ENCODE measurements at regions not wholly inside any gene's neighbourhood (a gene's known extent, or its start where the extent isn't known, plus 50 kb on each side); places are given as distances from the start of the nearest gene placed in this dataset.
A peak's percentile ranks its signal among the peaks of the same experiment; 100 is the strongest.

DNA sequence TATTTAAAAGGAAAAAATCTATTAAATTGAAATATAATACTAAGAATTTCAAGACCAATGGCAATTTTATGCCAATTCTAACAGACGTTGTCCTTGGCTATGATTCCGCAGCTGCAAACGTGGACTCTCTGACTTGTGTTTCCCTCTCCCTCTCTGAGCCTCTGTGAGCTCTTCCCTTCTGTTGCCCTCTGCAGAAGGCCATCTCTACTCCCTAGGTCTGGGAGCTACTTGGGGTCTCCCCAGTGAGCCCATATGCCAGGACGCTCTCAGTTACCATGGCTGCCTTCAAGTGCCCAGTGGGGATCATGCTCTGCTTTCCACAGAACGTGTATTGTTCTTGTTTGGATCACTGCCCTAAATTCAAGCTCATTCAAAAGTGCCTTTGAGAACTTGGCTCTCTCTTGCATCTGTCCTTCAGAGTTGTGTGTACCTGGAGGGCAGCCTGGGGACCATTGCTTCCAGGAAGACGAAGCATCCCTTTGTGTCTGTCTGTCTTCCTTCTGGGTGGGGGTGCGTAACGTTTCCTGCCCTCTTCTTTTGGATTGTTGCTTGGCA lies 97.5 kb upstream of the TSPAN2 start:
- Histone ChIP-seq H4K8ac (ENCODE audit: low read length) (no peak overlapping the region), H3K27me3 (ENCODE audit: control insufficient read depth in 1 of 2, insufficient read depth in 1 of 2, low read length in 2 of 2) (no peaks in the 10 kb centered on the region), H3K79me1 (replicated peaks; ENCODE audit: low read length, poor library complexity, severe bottlenecking) (no peaks in the 10 kb centered on the region), H3K4ac (ENCODE audit: low read depth in 1 of 2, low read length in 2 of 2) (no peak overlapping the region), H3K4me3 (ENCODE audit: insufficient read depth in 1 of 2, low read depth in 1 of 2, low read length in 2 of 2) (no peak overlapping the region), H2BK5ac (ENCODE audit: low read depth, low read length, poor library complexity, severe bottlenecking) (no peak overlapping the region), H3K23ac (ENCODE audit: low read length in 2 of 2) (no peak overlapping the region), H3K9me3 (ENCODE audit: control insufficient read depth, low read length) (no peaks in the 10 kb centered on the region), H2BK12ac (ENCODE audit: low read length in 2 of 2) (no peak overlapping the region), H3K4me1 (ENCODE audit: control insufficient read depth, insufficient read depth, low read depth, low read length) (peaks cover 10% of the 10 kb centered on the region), H2BK15ac (ENCODE audit: low read depth, poor library complexity, severe bottlenecking) (no peak overlapping the region), H3K4me2 (ENCODE audit: low read length, poor library complexity, severe bottlenecking) (no peak overlapping the region), H3K27ac (ENCODE audit: low read length, poor library complexity, severe bottlenecking) (no peak overlapping the region), H3K9ac (ENCODE audit: low read length) (no peak overlapping the region), H2BK120ac (ENCODE audit: low read depth, low read length) (no peak overlapping the region), H3K14ac (ENCODE audit: low read length in 2 of 2) (no peak overlapping the region), H4K91ac (ENCODE audit: low read length) (no peak overlapping the region), H3K36me3 (ENCODE audit: control insufficient read depth in 1 of 2, insufficient read depth in 2 of 2, low read depth in 1 of 2, low read length in 2 of 2) (no peaks in the 10 kb centered on the region), H3K18ac (ENCODE audit: low read depth in 1 of 2, low read length in 2 of 2) (no peak overlapping the region), H2AFZ (ENCODE audit: low read depth, low read length) (no peak overlapping the region), H2AK5ac (ENCODE audit: low read length, severe bottlenecking) (no peak overlapping the region)
- DNase-seq = no peak
- 93% methylated on average over 8 of the region's 8 CpGs for WGBS

DNA sequence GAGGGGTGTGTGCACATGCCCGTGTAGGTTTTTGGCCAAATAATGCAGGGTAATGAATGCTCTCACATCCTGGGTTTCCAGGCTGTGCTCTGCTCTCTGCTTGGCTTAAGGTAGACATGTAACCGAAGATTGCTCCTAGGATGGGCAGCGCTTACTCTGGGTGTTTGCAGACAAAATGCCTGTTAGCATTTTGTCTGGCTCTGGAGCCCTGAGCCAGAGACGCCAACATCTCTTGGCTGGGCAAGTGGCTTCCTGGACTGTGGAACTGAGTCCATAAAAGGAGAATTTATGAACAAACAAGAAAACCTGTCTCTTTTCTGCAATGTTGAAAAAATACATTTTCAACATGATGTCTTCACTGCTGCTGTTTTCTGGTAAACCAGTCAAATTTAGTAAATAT lies 96.0 kb upstream of the TSPAN2 start:
- H3K36me3 ChIP-seq (ENCODE audit: control insufficient read depth in 1 of 2, insufficient read depth in 2 of 2, low read depth in 1 of 2, low read length in 2 of 2) = no peaks in the 10 kb centered on the region
- H3K79me1 ChIP-seq (replicated peaks; ENCODE audit: low read length, poor library complexity, severe bottlenecking) = no peaks in the 10 kb centered on the region
- H2AFZ ChIP-seq (ENCODE audit: low read depth, low read length) = no peak overlapping the region
- H3K4me2 ChIP-seq (ENCODE audit: low read length, poor library complexity, severe bottlenecking) = no peak overlapping the region
- H2BK5ac ChIP-seq (ENCODE audit: low read depth, low read length, poor library complexity, severe bottlenecking) = no peak overlapping the region
- no peak overlapping the region for H2BK15ac ChIP-seq (ENCODE audit: low read depth, poor library complexity, severe bottlenecking)
- no peak overlapping the region for H2BK120ac ChIP-seq (ENCODE audit: low read depth, low read length)
- H3K27me3 ChIP-seq (ENCODE audit: control insufficient read depth in 1 of 2, insufficient read depth in 1 of 2, low read length in 2 of 2) = no peaks in the 10 kb centered on the region
- no peak overlapping the region for H2AK5ac ChIP-seq (ENCODE audit: low read length, severe bottlenecking)
- H3K23ac ChIP-seq (ENCODE audit: low read length in 2 of 2) = no peak overlapping the region
- H4K8ac ChIP-seq (ENCODE audit: low read length) = no peak overlapping the region
- H2BK12ac ChIP-seq (ENCODE audit: low read length in 2 of 2) = no peak overlapping the region
- no peak overlapping the region for H3K18ac ChIP-seq (ENCODE audit: low read depth in 1 of 2, low read length in 2 of 2)
- DNase-seq = no peak
- H3K4me1 ChIP-seq (ENCODE audit: control insufficient read depth, insufficient read depth, low read depth, low read length) = peaks cover 8% of the 10 kb centered on the region
- H3K27ac ChIP-seq (ENCODE audit: low read length, poor library complexity, severe bottlenecking) = no peak overlapping the region
- WGBS = 100% methylated on average over 4 of the region's 4 CpGs
- no peak overlapping the region for H4K91ac ChIP-seq (ENCODE audit: low read length)
- H3K4me3 ChIP-seq (ENCODE audit: insufficient read depth in 1 of 2, low read depth in 1 of 2, low read length in 2 of 2) = no peak overlapping the region
- H3K9me3 ChIP-seq (ENCODE audit: control insufficient read depth, low read length) = no peaks in the 10 kb centered on the region
- H3K14ac ChIP-seq (ENCODE audit: low read length in 2 of 2) = no peak overlapping the region
- no peak overlapping the region for H3K4ac ChIP-seq (ENCODE audit: low read depth in 1 of 2, low read length in 2 of 2)
- H3K9ac ChIP-seq (ENCODE audit: low read length) = peak overlapping the region; percentile 61

DNA sequence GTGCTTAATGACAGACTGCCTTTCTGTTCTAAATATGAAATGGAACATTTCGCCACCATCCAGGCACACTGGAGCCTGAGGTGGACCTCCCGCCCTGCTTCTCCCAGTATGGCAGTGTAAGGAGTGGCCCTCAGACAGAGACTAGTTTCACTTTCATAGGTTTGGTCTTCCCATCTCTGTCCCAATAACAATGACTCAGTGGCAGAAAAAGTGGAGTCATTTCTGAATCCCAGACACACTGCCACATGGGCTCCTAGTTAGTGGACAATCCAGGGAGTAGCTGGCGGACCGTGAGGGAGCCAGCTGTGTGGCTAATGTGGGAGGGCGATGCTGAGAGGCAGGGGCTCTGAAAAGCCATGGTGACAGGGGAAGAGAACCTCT lies 95.6 kb upstream of the TSPAN2 start:
- H3K18ac ChIP-seq (ENCODE audit: low read depth in 1 of 2, low read length in 2 of 2) = no peak overlapping the region
- no peak overlapping the region for H2AFZ ChIP-seq (ENCODE audit: low read depth, low read length)
- no peak overlapping the region for H2BK5ac ChIP-seq (ENCODE audit: low read depth, low read length, poor library complexity, severe bottlenecking)
- H3K4me2 ChIP-seq (ENCODE audit: low read length, poor library complexity, severe bottlenecking) = no peak overlapping the region
- H2BK12ac ChIP-seq (ENCODE audit: low read length in 2 of 2) = no peak overlapping the region
- peak; percentile 85 for DNase-seq
- no peak overlapping the region for H3K14ac ChIP-seq (ENCODE audit: low read length in 2 of 2)
- H2BK15ac ChIP-seq (ENCODE audit: low read depth, poor library complexity, severe bottlenecking) = no peak overlapping the region
- H2BK120ac ChIP-seq (ENCODE audit: low read depth, low read length) = no peak overlapping the region
- no peaks in the 10 kb centered on the region for H3K9me3 ChIP-seq (ENCODE audit: control insufficient read depth, low read length)
- no peak overlapping the region for H3K4me3 ChIP-seq (ENCODE audit: insufficient read depth in 1 of 2, low read depth in 1 of 2, low read length in 2 of 2)
- H3K27ac ChIP-seq (ENCODE audit: low read length, poor library complexity, severe bottlenecking) = no peak overlapping the region
- peak overlapping the region; percentile 61 for H3K9ac ChIP-seq (ENCODE audit: low read length)
- WGBS = 94% methylated on average over 5 of the region's 5 CpGs
- peaks cover 8% of the 10 kb centered on the region for H3K4me1 ChIP-seq (ENCODE audit: control insufficient read depth, insufficient read depth, low read depth, low read length)
- H4K8ac ChIP-seq (ENCODE audit: low read length) = no peak overlapping the region
- no peaks in the 10 kb centered on the region for H3K79me1 ChIP-seq (replicated peaks; ENCODE audit: low read length, poor library complexity, severe bottlenecking)
- no peak overlapping the region for H3K4ac ChIP-seq (ENCODE audit: low read depth in 1 of 2, low read length in 2 of 2)
- no peaks in the 10 kb centered on the region for H3K36me3 ChIP-seq (ENCODE audit: control insufficient read depth in 1 of 2, insufficient read depth in 2 of 2, low read depth in 1 of 2, low read length in 2 of 2)
- no peak overlapping the region for H2AK5ac ChIP-seq (ENCODE audit: low read length, severe bottlenecking)
- H4K91ac ChIP-seq (ENCODE audit: low read length) = peak overlapping the region; percentile 1
- no peak overlapping the region for H3K23ac ChIP-seq (ENCODE audit: low read length in 2 of 2)
- no peaks in the 10 kb centered on the region for H3K27me3 ChIP-seq (ENCODE audit: control insufficient read depth in 1 of 2, insufficient read depth in 1 of 2, low read length in 2 of 2)

- H4K91ac ChIP-seq (ENCODE audit: low read length) = no peak overlapping the region
- H4K8ac ChIP-seq (ENCODE audit: low read length) = no peak overlapping the region
- no peaks in the 10 kb centered on the region for H3K27me3 ChIP-seq (ENCODE audit: control insufficient read depth in 1 of 2, insufficient read depth in 1 of 2, low read length in 2 of 2)
- H3K9me3 ChIP-seq (ENCODE audit: control insufficient read depth, low read length) = no peaks in the 10 kb centered on the region
- H2BK12ac ChIP-seq (ENCODE audit: low read length in 2 of 2) = no peak overlapping the region
- no peak overlapping the region for H2BK120ac ChIP-seq (ENCODE audit: low read depth, low read length)
- no peak overlapping the region for H3K4me3 ChIP-seq (ENCODE audit: insufficient read depth in 1 of 2, low read depth in 1 of 2, low read length in 2 of 2)
- no peaks in the 10 kb centered on the region for H3K36me3 ChIP-seq (ENCODE audit: control insufficient read depth in 1 of 2, insufficient read depth in 2 of 2, low read depth in 1 of 2, low read length in 2 of 2)
- peak overlapping the region; percentile 61 for H3K9ac ChIP-seq (ENCODE audit: low read length)
- H3K23ac ChIP-seq (ENCODE audit: low read length in 2 of 2) = no peak overlapping the region
- H3K79me1 ChIP-seq (replicated peaks; ENCODE audit: low read length, poor library complexity, severe bottlenecking) = no peaks in the 10 kb centered on the region
- 74% methylated on average over 4 of the region's 5 CpGs for WGBS
- no peak overlapping the region for H3K27ac ChIP-seq (ENCODE audit: low read length, poor library complexity, severe bottlenecking)
- H2AK5ac ChIP-seq (ENCODE audit: low read length, severe bottlenecking) = no peak overlapping the region
- H2AFZ ChIP-seq (ENCODE audit: low read depth, low read length) = no peak overlapping the region
- no peak overlapping the region for H2BK15ac ChIP-seq (ENCODE audit: low read depth, poor library complexity, severe bottlenecking)
- H3K4ac ChIP-seq (ENCODE audit: low read depth in 1 of 2, low read length in 2 of 2) = no peak overlapping the region
- H3K18ac ChIP-seq (ENCODE audit: low read depth in 1 of 2, low read length in 2 of 2) = no peak overlapping the region
- no peak overlapping the region for H2BK5ac ChIP-seq (ENCODE audit: low read depth, low read length, poor library complexity, severe bottlenecking)
- H3K14ac ChIP-seq (ENCODE audit: low read length in 2 of 2) = no peak overlapping the region
- DNase-seq = no peak
- H3K4me2 ChIP-seq (ENCODE audit: low read length, poor library complexity, severe bottlenecking) = no peak overlapping the region
- peaks cover 11% of the 10 kb centered on the region for H3K4me1 ChIP-seq (ENCODE audit: control insufficient read depth, insufficient read depth, low read depth, low read length)
These were observed 95.1 kb upstream of the TSPAN2 start for GRCh38 chr1:115184260-115184950.

All from mesenchymal stem cell (in vitro differentiated cells and primary cell).